B cell (primary cell): ENCODE measurements at regions not wholly inside any gene's neighbourhood (a gene's known extent, or its start where the extent isn't known, plus 50 kb on each side); places are given as distances from the start of the nearest gene placed in this dataset.

Experiments used
- ATAC-seq: fragments of 200-7000 bp; cut with Tn5 transposase; one replicate; pipeline ENCODE4 v1.10.0; 2021; ENCODE audit warnings: low read depth, mild to moderate bottlenecking, moderate number of reproducible peaks, moderate library complexity
- CTCF ChIA-PET: fragments of 350-600 bp; sonication (Branson Sonifier 250); formaldehyde crosslinking; loops from one replicate; lab custom pipeline; 2021; ENCODE audit warnings: antibody characterized with exemption, inconsistent platforms; lab: Charles Lee
- POLR2A ChIA-PET: fragments of 350-600 bp; sonication (Branson Sonifier 250); formaldehyde crosslinking; loops from one replicate; lab custom pipeline; 2021; ENCODE audit warnings: antibody characterized with exemption; lab: Charles Lee
- DNase-seq: peaks from one replicate; pipeline ENCODE4 v3.0.0; 2013
- H2AFZ ChIP-seq: 2 replicates; pipeline ENCODE4 v1.6.1; 2012; ENCODE audit warnings: mild to moderate bottlenecking, low read depth, low read length; ENCODE audit not compliant: insufficient read depth, poor library complexity, severe bottlenecking
- H3K27ac ChIP-seq, 2 donors: 1 replicate in 1 of 2; 2 replicates in 1 of 2; pipeline ENCODE4 v1.5.1; 2012 to 2013; ENCODE audit warnings: low read length in 2 of 2, mild to moderate bottlenecking in 2 of 2, moderate library complexity in 1 of 2
- H3K27me3 ChIP-seq, 4 experiments: fragments of 200-600 bp in 1 of 4; sonication (generic) in 1 of 4; replicated peaks in 1 of 4; 1 replicate in 2 of 4; 2 replicates in 2 of 4; pipeline versions ENCODE4 v1.6.1 to v1.7.0; 2013 to 2016; ENCODE audit warnings: low read length in 3 of 4, mild to moderate bottlenecking in 2 of 4, mixed read lengths in 1 of 4, moderate library complexity in 1 of 4; ENCODE audit not compliant: insufficient read depth in 4 of 4, control insufficient read depth in 3 of 4; ENCODE audit errors: control extremely low read depth in 1 of 4
- H3K36me3 ChIP-seq, 2 experiments: replicated peaks in 1 of 2; 1 replicate in 1 of 2; 2 replicates in 1 of 2; pipeline versions ENCODE4 v1.6.1 to v1.7.1; 2013; ENCODE audit warnings: low read length in 1 of 2; ENCODE audit not compliant: insufficient read depth in 2 of 2, control insufficient read depth in 1 of 2; ENCODE audit errors: control extremely low read depth in 1 of 2, extremely low read depth in 1 of 2
- H3K4me1 ChIP-seq, 2 donors: fragments of 200-600 bp in 1 of 2; sonication (generic) in 1 of 2; 1 replicate in 1 of 2; 2 replicates in 1 of 2; pipeline versions ENCODE4 v1.5.1 to v1.6.1; 2013 to 2017; ENCODE audit warnings: low read length in 2 of 2; ENCODE audit not compliant: control insufficient read depth in 2 of 2, insufficient read depth in 2 of 2
- H3K4me2 ChIP-seq: replicated peaks from 2 replicates; pipeline ENCODE3; 2012; ENCODE audit warnings: mild to moderate bottlenecking, low read depth, low read length; ENCODE audit not compliant: poor library complexity, severe bottlenecking
- H3K4me3 ChIP-seq, 5 experiments: fragments of 200-600 bp in 1 of 5; sonication (generic) in 1 of 5; 1 replicate in 3 of 5; 2 replicates in 2 of 5; pipeline versions ENCODE4 v1.5.1 to v1.7.0; 2011 to 2016; ENCODE audit warnings: low read length in 4 of 5, mild to moderate bottlenecking in 4 of 5, low read depth in 2 of 5, control low read depth in 1 of 5, moderate library complexity in 1 of 5; ENCODE audit not compliant: insufficient read depth in 1 of 5; ENCODE audit errors: control extremely low read depth in 1 of 5, extremely low read depth in 1 of 5
- H3K79me2 ChIP-seq: fragments of 200-600 bp; sonication (generic); one replicate; pipeline ENCODE4 v1.6.0; 2016; ENCODE audit warnings: low read length; ENCODE audit not compliant: control insufficient read depth, insufficient read depth
- H3K9ac ChIP-seq: fragments of 200-600 bp; sonication (generic); 2 replicates; pipeline ENCODE4 v1.6.1; 2017; ENCODE audit warnings: mild to moderate bottlenecking, low read length, moderate library complexity
- H3K9me3 ChIP-seq, 3 donors: one replicate each; pipeline versions ENCODE4 v1.6.1 to v1.7.1; 2013; ENCODE audit warnings: low read length in 2 of 3; ENCODE audit not compliant: control insufficient read depth in 2 of 3, insufficient read depth in 1 of 3; ENCODE audit errors: control extremely low read depth in 1 of 3
- H4K20me1 ChIP-seq: 2 replicates; pipeline ENCODE4 v1.6.0; 2012; ENCODE audit warnings: mild to moderate bottlenecking, low read length; ENCODE audit not compliant: insufficient read depth, control insufficient read depth, poor library complexity, severe bottlenecking
- H3K27ac Mint-ChIP-seq: one replicate; pipeline ENCODE4 v1.8.0; 2021; ENCODE audit warnings: mixed read lengths
- H3K27me3 Mint-ChIP-seq: one replicate; pipeline ENCODE4 v1.8.0; 2021; ENCODE audit warnings: mixed read lengths
- H3K4me1 Mint-ChIP-seq: one replicate; pipeline ENCODE4 v1.8.0; 2021; ENCODE audit warnings: mixed read lengths
- H3K4me3 Mint-ChIP-seq: one replicate; pipeline ENCODE4 v1.8.0; 2021; ENCODE audit warnings: mixed read lengths
- H3K9me3 Mint-ChIP-seq: one replicate; pipeline ENCODE4 v1.8.0; 2022; ENCODE audit warnings: mixed read lengths; ENCODE audit not compliant: insufficient read depth
- EZH2 ChIP-seq: IDR thresholded peaks from 2 replicates; pipeline ENCODE4 v1.6.1; 2012; ENCODE audit warnings: borderline replicate concordance, low read depth, mild to moderate bottlenecking, moderate library complexity, low read length; ENCODE audit not compliant: insufficient read depth, poor library complexity, severe bottlenecking
- WGBS: methylation state at CpG from one replicate; pipeline ENCODE4 v1.1.5; 2013; ENCODE audit warnings: missing lambda C conversion rate; ENCODE audit not compliant: insufficient coverage; 5-methylcytosine and 5-hydroxymethylcytosine counted together
- intact Hi-C: fragments of 100-400 bp; cut with micrococcal nuclease; formaldehyde crosslinking; loops from one replicate; pipeline ENCODE4 v1.10.0; 2022
- TF ChIP-seq, protein P1 (sequence below): fragments of 200-600 bp; IDR thresholded peaks from one replicate; pipeline ENCODE4 v1.8.0; 2022; ENCODE audit warnings: antibody characterized with exemption, mild to moderate bottlenecking

DNA sequence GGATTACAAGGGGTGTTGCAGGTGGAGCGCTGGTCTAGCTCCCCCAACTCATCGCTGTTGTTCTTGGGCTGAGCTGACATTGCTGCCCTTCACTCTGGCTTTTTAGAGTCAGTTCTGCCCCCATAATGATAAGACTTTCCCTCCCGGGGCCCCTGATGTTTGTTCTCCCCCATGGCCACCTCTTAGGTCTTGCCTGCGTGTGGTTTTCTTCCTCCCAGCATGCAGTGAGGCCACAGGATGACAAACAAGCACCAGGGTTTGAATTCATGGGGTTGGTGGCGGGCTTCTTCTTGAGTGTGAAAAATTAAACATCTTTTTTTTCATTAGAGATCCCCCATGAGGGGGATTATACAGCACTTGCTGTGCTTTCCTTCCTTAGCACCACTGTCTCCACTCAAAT lies 74.1 kb downstream of the CTAGE1 start:
- WGBS, result 90% methylated on average over 3 of the region's 5 CpGs
- intact Hi-C loops, result no loop called here
- H3K4me3 ChIP-seq, result no peak overlapping the region
- Mint-ChIP-seq H3K27me3 (peaks cover 28% of the 10 kb centered on the region), H3K27ac (no peak overlapping the region), H3K4me3 (no peak overlapping the region), H3K4me1 (no peaks in the 10 kb centered on the region), H3K9me3 (no peaks in the 10 kb centered on the region)
- H3K27me3 ChIP-seq, result peaks cover 0 to 13% (median 7%) of the 10 kb centered on the region in 4 experiments
- no peak overlapping the region for H3K4me2 ChIP-seq
- DNase-seq (no peak), ATAC-seq (no peak)
- no peaks in the 10 kb centered on the region for H3K79me2 ChIP-seq
- TF ChIP-seq, protein P1, sequence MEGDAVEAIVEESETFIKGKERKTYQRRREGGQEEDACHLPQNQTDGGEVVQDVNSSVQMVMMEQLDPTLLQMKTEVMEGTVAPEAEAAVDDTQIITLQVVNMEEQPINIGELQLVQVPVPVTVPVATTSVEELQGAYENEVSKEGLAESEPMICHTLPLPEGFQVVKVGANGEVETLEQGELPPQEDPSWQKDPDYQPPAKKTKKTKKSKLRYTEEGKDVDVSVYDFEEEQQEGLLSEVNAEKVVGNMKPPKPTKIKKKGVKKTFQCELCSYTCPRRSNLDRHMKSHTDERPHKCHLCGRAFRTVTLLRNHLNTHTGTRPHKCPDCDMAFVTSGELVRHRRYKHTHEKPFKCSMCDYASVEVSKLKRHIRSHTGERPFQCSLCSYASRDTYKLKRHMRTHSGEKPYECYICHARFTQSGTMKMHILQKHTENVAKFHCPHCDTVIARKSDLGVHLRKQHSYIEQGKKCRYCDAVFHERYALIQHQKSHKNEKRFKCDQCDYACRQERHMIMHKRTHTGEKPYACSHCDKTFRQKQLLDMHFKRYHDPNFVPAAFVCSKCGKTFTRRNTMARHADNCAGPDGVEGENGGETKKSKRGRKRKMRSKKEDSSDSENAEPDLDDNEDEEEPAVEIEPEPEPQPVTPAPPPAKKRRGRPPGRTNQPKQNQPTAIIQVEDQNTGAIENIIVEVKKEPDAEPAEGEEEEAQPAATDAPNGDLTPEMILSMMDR, result no peak
- TF ChIP-seq EZH2, result no peak
- ChIA-PET CTCF (no interaction called here), POLR2A (no interaction called here)
- H3K4me1 ChIP-seq, result no peaks in the 10 kb centered on the region
- no peak overlapping the region for H2AFZ ChIP-seq
- no peaks in the 10 kb centered on the region for H3K9me3 ChIP-seq
- no peak overlapping the region for H3K9ac ChIP-seq
- H3K36me3 ChIP-seq, result no peaks in the 10 kb centered on the region
- no peak overlapping the region for H3K27ac ChIP-seq
- H4K20me1 ChIP-seq, result no peaks in the 10 kb centered on the region

DNA sequence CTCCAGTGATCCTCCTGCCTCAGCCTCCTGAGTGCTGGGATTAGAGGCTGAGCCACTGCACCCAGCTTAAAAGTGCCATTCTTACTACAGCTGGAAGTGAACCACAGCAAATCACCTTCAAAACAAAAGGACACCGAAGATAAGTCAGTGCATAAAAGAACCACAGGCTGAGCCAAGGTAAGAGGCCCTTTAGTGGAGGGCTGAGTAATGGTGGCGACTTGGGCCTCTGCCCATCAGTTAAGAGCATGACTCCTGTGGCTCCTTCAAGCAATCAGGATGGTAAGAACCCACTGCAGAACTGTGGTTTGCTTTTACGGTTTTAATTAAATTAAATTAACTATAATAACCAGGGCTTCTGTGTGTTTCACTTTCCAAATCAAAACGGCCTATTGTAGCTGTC lies 75.1 kb downstream of the CTAGE1 start:
- no peak for ATAC-seq
- Mint-ChIP-seq H3K9me3 (no peaks in the 10 kb centered on the region), H3K27ac (no peak overlapping the region)

More for the DNA sequence above, 75.1 kb downstream of the CTAGE1 start:
- 35% methylated on average over 2 of the region's 4 CpGs for WGBS
- H3K79me2 ChIP-seq, result no peaks in the 10 kb centered on the region
- no peak overlapping the region for H3K9ac ChIP-seq
- H2AFZ ChIP-seq, result no peak overlapping the region
- Mint-ChIP-seq H3K4me1 (no peaks in the 10 kb centered on the region), H3K4me3 (no peak overlapping the region), H3K27me3 (peaks cover 22% of the 10 kb centered on the region)
- CTCF ChIA-PET, result no interaction called here
- H3K4me1 ChIP-seq, result no peaks in the 10 kb centered on the region
- peaks cover 0 to 13% (median 7%) of the 10 kb centered on the region in 4 experiments for H3K27me3 ChIP-seq
- no peak overlapping the region for H3K4me3 ChIP-seq
- no peak overlapping the region for H3K4me2 ChIP-seq
- DNase-seq, result no peak
- H3K9me3 ChIP-seq, result no peaks in the 10 kb centered on the region
- H4K20me1 ChIP-seq, result no peaks in the 10 kb centered on the region
- POLR2A ChIA-PET, result no interaction called here
- H3K27ac ChIP-seq, result no peak overlapping the region
- TF ChIP-seq, protein P1, result no peak
- no peak for TF ChIP-seq EZH2
- H3K36me3 ChIP-seq, result no peaks in the 10 kb centered on the region
- intact Hi-C loops, result no loop called here
